Testis (tissue), 2 donors: ENCODE measurements at regions not wholly inside any gene's neighbourhood (a gene's known extent, or its start where the extent isn't known, plus 50 kb on each side); places are given as distances from the start of the nearest gene placed in this dataset.

Experiments used
- DNase-seq: peaks from one replicate; pipeline ENCODE4 v3.0.0-alpha.2; 2019
- H3K27ac ChIP-seq, 2 donors: fragments of 200-600 bp; sonication (generic); one replicate each; pipeline ENCODE4 v1.5.1; 2019
- H3K27me3 ChIP-seq: fragments of 200-600 bp; sonication (generic); one replicate; pipeline ENCODE4 v1.5.1; 2019
- H3K36me3 ChIP-seq: fragments of 200-600 bp; sonication (generic); one replicate; pipeline ENCODE4 v1.5.1; 2017; ENCODE audit warnings: low read depth; ENCODE audit errors: missing control alignments
- H3K4me1 ChIP-seq: fragments of 200-600 bp; sonication (generic); one replicate; pipeline ENCODE4 v1.5.1; 2019
- H3K4me3 ChIP-seq, 2 donors: fragments of 200-600 bp; sonication (generic); one replicate each; pipeline ENCODE4 v1.5.1; 2017 to 2019
- H3K9me3 ChIP-seq: fragments of 200-600 bp; sonication (generic); one replicate; pipeline ENCODE4 v1.5.1; 2017
- POLR2A ChIP-seq: fragments of 450-650 bp; IDR thresholded peaks from one replicate; pipeline ENCODE4 v1.6.1; 2017; ENCODE audit warnings: antibody characterized with exemption, mild to moderate bottlenecking, moderate library complexity
- WGBS, 2 donors: methylation state at CpG; one replicate each; pipeline ENCODE4 v1.1.5; 2018; 5-methylcytosine and 5-hydroxymethylcytosine counted together
- intact Hi-C: fragments of 100-400 bp; cut with DNase I; formaldehyde crosslinking; loops from one replicate; pipeline ENCODE4 v1.15.1; 2023; ENCODE audit warnings: low total_unique reads
- TF ChIP-seq, protein P1 (sequence below), 3 experiments: fragments of 450-650 bp in 2 of 3; fragments of 200-600 bp in 1 of 3; sonication (generic) in 1 of 3; IDR thresholded peaks; one replicate each; pipeline ENCODE4 v1.5.1; 2016 to 2019; ENCODE audit warnings: antibody characterized with exemption in 3 of 3, mild to moderate bottlenecking in 2 of 3, moderate library complexity in 1 of 3

DNA sequence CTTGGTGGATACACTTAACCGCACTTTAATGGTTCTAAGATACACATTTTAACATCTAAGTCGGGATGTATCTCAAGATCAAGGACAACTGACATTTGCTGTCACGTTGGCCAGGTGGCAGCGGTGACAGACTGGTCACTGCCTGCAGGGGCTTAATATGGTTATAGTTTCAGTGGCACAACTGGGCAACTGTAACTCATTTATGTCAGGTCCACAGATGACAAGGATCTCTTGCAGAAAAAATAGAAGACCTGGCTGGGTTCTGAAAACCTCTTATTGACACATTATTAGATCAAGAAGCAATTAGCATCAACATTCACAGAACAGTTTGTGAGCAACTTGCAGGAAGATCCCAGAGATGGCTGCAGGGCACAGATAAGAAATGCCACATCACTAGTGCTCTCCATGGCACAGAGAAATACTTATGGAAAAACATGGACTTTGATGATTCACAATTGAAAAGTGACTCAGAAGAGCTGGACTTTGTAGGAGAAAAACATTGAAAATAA is 99.6 kb upstream of the SORBS2 start:
- Histone ChIP-seq H3K27ac (no peak overlapping the region), H3K4me1 (no peaks in the 10 kb centered on the region), H3K9me3 (no peaks in the 10 kb centered on the region), H3K36me3 (no peaks in the 10 kb centered on the region), H3K27me3 (no peaks in the 10 kb centered on the region), H3K4me3 (no peak overlapping the region)
- no peak for DNase-seq
- intact Hi-C loops: no loop called here
- 89 to 93% methylated on average over 4 of the region's 4 CpGs for WGBS, 2 donors
- no peak for TF ChIP-seq POLR2A
- TF ChIP-seq, protein P1, sequence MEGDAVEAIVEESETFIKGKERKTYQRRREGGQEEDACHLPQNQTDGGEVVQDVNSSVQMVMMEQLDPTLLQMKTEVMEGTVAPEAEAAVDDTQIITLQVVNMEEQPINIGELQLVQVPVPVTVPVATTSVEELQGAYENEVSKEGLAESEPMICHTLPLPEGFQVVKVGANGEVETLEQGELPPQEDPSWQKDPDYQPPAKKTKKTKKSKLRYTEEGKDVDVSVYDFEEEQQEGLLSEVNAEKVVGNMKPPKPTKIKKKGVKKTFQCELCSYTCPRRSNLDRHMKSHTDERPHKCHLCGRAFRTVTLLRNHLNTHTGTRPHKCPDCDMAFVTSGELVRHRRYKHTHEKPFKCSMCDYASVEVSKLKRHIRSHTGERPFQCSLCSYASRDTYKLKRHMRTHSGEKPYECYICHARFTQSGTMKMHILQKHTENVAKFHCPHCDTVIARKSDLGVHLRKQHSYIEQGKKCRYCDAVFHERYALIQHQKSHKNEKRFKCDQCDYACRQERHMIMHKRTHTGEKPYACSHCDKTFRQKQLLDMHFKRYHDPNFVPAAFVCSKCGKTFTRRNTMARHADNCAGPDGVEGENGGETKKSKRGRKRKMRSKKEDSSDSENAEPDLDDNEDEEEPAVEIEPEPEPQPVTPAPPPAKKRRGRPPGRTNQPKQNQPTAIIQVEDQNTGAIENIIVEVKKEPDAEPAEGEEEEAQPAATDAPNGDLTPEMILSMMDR (IDR thresholded peaks at IDR 0.05): no peak

DNA sequence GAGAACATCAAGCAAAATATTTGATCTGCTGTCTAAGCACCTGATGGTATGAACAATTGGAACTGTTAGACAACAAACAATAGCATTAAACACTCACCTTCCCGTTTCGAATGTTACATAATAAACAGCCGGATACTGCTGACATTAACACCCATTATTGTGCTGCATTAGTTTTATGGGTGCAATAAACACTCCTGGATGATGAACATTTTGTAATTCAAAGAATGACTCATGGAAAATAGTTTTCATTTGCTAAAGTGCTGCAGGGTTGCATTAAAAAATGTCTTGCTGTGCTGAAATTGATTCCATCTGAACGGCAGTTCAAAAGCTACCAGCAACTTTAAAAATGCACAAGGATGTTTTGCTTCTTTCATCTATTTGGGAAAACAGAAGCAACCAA is 100.8 kb upstream of the SORBS2 start:
- intact Hi-C loops: no loop called here
- Histone ChIP-seq H3K4me1 (no peaks in the 10 kb centered on the region), H3K36me3 (no peaks in the 10 kb centered on the region), H3K27me3 (no peaks in the 10 kb centered on the region), H3K9me3 (no peaks in the 10 kb centered on the region), H3K4me3 (no peak overlapping the region), H3K27ac (no peak overlapping the region)
- no peak for TF ChIP-seq POLR2A
- no peak for DNase-seq
- 73 to 81% methylated on average over 4 of the region's 4 CpGs for WGBS, 2 donors

DNA sequence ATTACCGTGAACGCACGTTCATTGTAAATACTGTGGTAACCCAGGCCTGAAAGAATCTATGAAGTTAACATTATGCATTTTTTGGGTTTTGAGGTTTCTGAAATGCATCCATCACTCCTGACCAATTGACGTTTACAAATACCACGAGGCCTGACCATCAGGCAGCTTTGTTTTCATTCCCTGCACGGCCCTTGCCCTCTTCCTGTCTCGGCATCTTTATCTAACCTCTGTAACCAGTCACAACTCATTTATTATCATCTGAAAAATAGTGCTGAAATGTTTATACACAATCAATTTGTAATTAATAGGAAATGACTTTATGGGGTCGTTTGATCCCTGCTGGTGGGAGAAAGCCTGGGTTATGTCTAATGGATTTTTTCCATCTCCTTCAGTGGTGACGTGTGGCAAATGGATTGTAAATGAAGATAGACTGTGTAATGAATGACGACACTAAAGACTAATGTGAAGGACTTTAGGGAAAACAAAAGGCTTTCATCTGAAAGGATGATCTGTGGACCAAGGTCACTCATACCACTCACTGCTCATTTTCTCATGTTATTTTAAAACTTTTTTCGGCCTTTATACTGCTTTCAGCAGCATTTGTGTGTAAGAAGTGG is 102.7 kb upstream of the SORBS2 start:
- 73 to 79% methylated on average over 11 of the region's 11 CpGs for WGBS, 2 donors
- Histone ChIP-seq H3K4me3 (no peak overlapping the region), H3K27me3 (no peaks in the 10 kb centered on the region), H3K27ac (no peak overlapping the region), H3K4me1 (no peaks in the 10 kb centered on the region), H3K36me3 (no peaks in the 10 kb centered on the region), H3K9me3 (no peaks in the 10 kb centered on the region)
- TF ChIP-seq, protein P1 (IDR thresholded peaks at IDR 0.05): no peak
- no peak for TF ChIP-seq POLR2A
- no peak for DNase-seq
- intact Hi-C loops: no loop called here

DNA sequence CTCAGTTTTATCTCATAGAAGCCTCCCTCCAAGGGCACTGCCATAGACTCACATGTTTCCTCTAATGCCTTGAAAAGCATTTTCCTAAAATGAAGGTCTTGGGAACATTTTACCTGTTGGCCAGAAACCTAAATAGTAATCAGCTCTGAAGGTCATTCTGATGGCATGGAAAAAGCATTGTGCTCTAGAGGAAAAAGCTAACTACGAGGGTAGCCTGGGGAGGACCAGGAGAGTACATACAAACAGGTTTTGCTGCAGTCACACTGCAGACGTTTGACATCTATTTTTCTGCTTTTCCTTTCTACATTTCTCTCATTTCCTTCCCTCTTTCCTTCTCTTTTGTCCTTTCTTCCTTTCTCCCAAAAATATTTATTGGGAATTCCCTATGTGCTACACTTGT is 103.3 kb upstream of the SORBS2 start:
- Histone ChIP-seq H3K27ac (no peak overlapping the region), H3K4me1 (no peaks in the 10 kb centered on the region), H3K9me3 (no peaks in the 10 kb centered on the region), H3K36me3 (no peaks in the 10 kb centered on the region), H3K4me3 (no peak overlapping the region), H3K27me3 (no peaks in the 10 kb centered on the region)
- 35 to 50% methylated on average over 2 of the region's 2 CpGs for WGBS, 2 donors
- DNase-seq: no peak
- intact Hi-C loops: no loop called here
- TF ChIP-seq, protein P1 (IDR thresholded peaks at IDR 0.05): no peak
- TF ChIP-seq POLR2A: no peak

DNA sequence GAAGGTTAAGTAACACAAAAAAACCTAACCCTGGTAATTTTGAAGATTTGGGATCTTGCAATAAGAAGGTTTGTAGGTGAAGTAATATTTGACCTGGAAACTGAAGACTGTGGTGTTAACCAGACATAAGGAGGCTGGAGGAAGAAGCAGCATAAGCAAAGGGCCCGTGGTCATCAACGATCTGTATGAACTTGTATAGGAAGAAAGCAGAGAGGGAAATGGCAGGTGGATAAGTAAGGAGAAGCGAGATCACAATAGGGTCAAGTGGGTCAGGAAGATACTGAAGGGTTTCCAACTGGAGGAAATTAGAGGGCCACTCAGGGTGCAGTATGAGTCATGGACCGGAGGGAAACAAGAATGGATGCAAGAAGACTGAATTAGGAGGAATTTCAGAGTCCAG is 103.8 kb upstream of the SORBS2 start:
- 93 to 95% methylated on average over 4 of the region's 4 CpGs for WGBS, 2 donors
- Histone ChIP-seq H3K4me1 (no peaks in the 10 kb centered on the region), H3K36me3 (no peaks in the 10 kb centered on the region), H3K4me3 (no peak overlapping the region), H3K9me3 (no peaks in the 10 kb centered on the region), H3K27ac (no peak overlapping the region), H3K27me3 (no peaks in the 10 kb centered on the region)
- intact Hi-C loops: no loop called here
- no peak for DNase-seq
- TF ChIP-seq, protein P1 (IDR thresholded peaks at IDR 0.05): no peak
- TF ChIP-seq POLR2A: no peak
